Lung microvascular endothelial cell (primary cell): ENCODE measurements at regions not wholly inside any gene's neighbourhood (a gene's known extent, or its start where the extent isn't known, plus 50 kb on each side); places are given as distances from the start of the nearest gene placed in this dataset.
"Not testable (repeated sequence)": the region's sequence is repeated elsewhere in the genome, so short reads cannot be mapped to it uniquely, and the experiment has no call there.

Source experiments
- DNase-seq, 2 donors: peaks; one replicate each; pipeline versions ENCODE4 v3.0.0 to v3.0.0-alpha.2; 2010; ENCODE audit warnings: low read depth in 2 of 2

DNA sequence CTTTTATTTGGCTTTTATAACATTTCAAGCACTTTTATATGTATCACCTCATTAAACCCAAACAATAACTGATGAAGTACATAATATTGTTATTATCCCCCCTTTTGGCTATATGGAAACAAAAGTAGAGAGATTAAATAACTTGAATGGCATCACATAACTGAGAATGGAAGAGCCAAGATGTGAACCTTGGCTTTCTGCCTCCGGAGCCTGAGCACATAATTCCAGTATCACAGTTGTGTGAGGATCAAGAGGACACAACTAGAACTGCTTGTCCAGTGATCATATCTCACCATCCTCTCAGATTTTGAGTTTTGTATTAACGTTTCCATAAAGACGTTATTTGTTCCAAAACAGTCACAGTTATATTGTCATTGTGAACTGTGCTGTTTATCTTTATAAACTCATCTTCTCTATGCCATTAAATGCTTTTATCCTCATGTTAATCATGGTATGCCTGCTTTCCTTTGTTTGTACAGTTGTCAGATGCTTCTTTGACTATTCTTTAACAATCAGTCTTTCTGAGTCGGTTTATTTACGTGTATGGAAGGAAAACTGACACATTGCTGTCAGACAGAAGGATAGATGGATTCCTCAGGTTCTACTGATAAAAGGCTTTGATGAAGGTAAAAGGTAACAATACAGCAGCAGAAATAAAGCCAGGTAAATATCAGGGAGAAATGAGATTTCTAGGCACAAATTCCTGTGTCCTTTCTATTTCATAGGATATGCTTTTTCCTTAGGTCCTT, 92.0 kb upstream of the FAM13C start:
- DNase-seq: no peak

DNA sequence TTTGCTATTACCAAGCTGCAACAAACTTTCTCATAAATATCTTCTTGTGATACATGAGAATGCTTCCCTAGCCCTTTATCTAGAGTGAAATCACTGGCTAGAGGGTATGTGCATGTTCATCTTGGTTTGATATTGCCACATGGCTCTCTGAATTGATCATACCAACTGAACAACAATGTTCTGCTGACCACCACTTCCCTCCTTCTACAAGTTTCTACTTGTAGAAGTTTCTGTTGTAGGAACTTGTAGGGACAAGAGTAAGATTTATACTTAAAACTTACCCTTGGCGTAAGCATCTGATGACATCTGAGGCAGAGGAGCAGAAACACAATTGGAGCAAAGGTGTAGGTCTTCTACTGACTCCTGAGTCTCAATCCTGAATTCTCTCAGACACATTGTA, 86.3 kb upstream of the FAM13C start:
- DNase-seq: no peak

DNA sequence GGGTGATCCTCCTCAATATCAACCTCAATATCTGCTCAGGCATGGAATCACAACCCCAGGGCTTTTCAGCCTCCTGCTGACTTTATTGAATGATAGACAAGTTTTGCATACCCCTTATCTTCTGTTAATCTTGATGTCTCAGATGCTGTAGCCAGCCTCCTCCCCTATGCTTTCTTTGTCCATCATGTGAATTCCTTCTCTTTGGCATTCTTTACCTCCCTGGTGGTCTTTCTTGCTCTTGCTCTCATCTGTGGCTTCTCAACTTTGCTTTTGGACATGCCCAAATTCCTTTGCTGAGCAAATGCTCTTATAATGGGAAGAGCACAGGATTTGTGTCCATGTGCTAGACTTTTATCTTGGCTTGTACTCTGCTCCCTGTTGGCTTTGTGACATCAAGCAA, 73.4 kb upstream of the FAM13C start:
- DNase-seq: no peak

DNA sequence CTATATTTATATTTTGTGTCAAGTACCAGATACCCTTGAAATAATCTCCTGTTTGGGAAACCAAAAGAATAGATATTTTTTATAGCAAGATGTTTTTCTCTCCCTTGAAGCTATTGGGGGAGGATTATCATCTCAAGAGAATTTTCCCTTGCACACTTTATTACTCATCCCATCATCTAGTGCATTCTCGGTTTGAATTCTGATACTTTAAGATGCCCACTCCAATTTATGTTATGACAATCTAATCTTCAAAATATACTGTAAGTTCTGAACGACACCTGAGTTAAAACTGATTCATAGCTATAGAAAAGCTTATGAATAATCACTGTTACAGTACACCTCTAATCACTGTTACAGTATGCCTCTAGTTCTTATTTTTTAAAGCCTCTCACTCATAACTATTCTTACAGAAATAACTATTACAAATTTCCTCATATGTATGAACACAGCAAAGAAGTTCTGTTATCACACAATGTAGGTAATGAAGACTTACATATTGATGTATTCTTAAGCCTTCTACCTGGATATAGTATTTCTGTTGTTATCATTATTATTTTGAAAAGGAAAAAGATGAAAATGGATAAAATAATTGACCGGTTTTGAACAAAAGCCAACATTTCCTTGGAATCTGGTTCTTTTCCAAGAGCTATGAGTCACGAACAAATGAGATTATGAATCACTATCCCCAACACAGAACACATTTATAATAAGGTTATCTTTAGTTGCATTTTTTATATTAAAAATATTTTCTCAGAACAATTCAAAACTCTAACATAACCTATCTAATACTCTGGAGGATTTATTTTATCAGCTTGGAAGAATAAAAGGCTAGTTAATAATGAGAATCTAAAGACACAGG, 72.3 kb upstream of the FAM13C start:
- DNase-seq: peak; percentile 14 to 28

DNA sequence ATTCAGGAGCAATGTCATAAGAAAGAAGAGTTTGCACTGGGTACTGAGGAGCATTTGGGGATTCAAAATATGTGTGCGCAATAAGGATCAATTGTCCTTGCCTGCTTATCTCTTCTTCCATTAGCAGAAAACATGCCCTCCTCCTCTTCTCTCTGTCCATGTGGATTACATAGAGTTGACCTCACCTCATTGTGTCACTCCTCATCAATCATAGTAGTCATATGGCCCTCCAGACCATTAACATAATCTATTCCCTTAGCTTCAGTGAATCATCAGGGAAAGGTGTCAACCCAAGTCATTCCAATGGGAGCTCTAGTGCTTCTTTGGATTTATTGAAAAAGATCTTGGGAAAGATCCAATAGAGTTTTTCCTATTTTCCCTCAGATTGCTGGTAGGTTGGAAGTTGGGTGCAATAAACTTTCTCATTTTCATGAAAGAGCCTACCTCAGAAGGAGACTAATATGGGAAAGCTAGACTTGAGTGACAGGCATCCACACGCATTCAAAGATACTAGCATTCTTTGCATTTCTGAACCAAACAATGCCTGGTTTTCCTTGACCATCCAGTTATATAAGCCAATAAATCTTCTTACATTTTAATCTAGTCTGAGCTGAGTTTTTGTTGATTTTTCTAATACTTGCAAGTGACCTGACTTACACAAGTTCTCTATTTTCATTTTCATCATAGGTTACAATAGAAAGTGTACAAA, 71.5 kb upstream of the FAM13C start:
- no peak for DNase-seq

DNA sequence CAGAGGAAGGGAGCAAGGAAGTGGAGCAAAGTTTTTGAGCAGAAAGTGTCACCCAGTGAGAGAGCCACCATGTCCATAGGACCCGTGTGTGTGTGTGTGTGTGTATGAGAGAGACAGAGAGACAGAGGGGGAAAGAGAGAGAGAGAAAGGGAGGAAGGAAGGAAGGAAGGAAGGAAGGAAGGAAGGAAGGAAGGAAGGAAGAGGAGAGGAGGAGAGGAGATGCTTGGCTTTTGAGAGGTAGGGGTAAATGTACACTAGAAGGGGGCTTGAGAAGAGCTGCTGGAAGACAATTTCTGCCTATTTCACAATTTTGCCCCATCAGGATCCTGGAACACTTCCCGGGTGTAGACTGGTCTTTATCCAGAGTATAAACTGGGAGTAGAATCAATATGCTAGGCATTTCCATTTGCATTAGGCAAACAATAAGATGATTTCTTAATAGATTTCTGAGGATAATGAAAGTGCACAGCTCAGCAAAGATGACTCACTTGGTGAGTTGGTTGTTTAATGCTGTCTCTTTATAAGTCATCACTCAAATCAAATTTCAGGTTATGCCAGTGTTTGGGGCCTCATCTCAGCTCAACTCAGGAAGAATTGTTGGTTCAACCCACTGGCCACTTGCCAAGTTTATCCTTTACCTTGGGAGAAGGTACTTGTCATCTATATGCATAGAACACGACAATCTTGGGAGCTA, 70.0 kb upstream of the FAM13C start:
- peak in 1 of 2 donors; percentile 0 for DNase-seq

DNA sequence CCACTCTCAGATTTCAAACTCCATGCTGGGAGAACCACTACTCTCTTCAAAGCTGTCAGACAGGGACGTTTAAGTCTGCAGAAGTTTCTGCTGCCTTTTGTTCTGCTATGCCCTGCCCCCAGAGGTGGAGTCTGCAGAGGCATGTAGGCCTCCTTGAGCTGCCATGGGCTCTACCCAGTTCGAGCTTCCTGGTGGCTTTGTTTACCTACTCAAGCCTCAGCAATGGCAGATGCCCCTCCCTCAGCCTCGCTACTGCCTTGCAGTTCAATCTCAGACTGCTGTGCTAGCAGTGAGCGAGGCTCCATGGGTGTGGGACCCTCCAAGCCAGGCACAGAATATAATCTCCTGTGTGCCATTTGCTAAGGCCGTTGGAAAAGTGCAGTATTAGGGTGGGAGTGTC, 51.4 kb upstream of the FAM13C start:
- not testable (repeated sequence) for DNase-seq
